CD14-positive monocyte (primary cell): ENCODE measurements at regions not wholly inside any gene's neighbourhood (a gene's known extent, or its start where the extent isn't known, plus 50 kb on each side); places are given as distances from the start of the nearest gene placed in this dataset.

Experiments used
- DNase-seq, 3 donors: peaks; one replicate each; pipeline ENCODE4 v3.0.0-alpha.2; 2011 to 2022
- H2AFZ ChIP-seq: 2 replicates; pipeline ENCODE4 v1.6.0; 2012; ENCODE audit warnings: mild to moderate bottlenecking, low read depth, low read length, inconsistent platforms; ENCODE audit not compliant: insufficient read depth, poor library complexity, severe bottlenecking
- H3K27ac ChIP-seq, 2 donors: 1 replicate in 1 of 2; 2 replicates in 1 of 2; pipeline ENCODE4 v1.5.1; 2012 to 2013; ENCODE audit warnings: low read length in 2 of 2, control low read depth in 1 of 2, inconsistent platforms in 1 of 2, low read depth in 1 of 2, mild to moderate bottlenecking in 1 of 2
- H3K27me3 ChIP-seq, 2 donors: one replicate each; pipeline versions ENCODE4 v1.6.0 to v1.6.1; 2011 to 2013; ENCODE audit warnings: low read length in 2 of 2; ENCODE audit not compliant: control insufficient read depth in 2 of 2, insufficient read depth in 2 of 2
- H3K36me3 ChIP-seq, 2 donors: replicated peaks in 1 of 2; 1 replicate in 1 of 2; 2 replicates in 1 of 2; pipeline versions ENCODE4 v1.5.1 to v1.6.1; 2012 to 2013; ENCODE audit warnings: low read length in 2 of 2, control low read depth in 1 of 2, inconsistent platforms in 1 of 2, mild to moderate bottlenecking in 1 of 2; ENCODE audit not compliant: insufficient read depth in 2 of 2, control insufficient read depth in 1 of 2
- H3K4me1 ChIP-seq, 2 donors: 1 replicate in 1 of 2; 2 replicates in 1 of 2; pipeline versions ENCODE4 v1.5.1 to v1.6.1; 2012 to 2013; ENCODE audit warnings: low read length in 2 of 2, control low read depth in 1 of 2, inconsistent platforms in 1 of 2, mild to moderate bottlenecking in 1 of 2, moderate library complexity in 1 of 2; ENCODE audit not compliant: insufficient read depth in 2 of 2, control insufficient read depth in 1 of 2
- H3K4me2 ChIP-seq: replicated peaks from 2 replicates; pipeline ENCODE3; 2012; ENCODE audit warnings: low read length, moderate library complexity, mild to moderate bottlenecking; ENCODE audit not compliant: poor library complexity, severe bottlenecking; ENCODE audit errors: extremely low read depth
- H3K4me3 ChIP-seq, 3 experiments: fragments of 200-600 bp in 1 of 3; sonication (generic) in 1 of 3; replicated peaks in 1 of 3; 1 replicate in 2 of 3; 2 replicates in 1 of 3; pipeline ENCODE4 v1.5.1; 2011 to 2013; ENCODE audit warnings: low read length in 3 of 3, mild to moderate bottlenecking in 3 of 3, control low read depth in 2 of 3, low read depth in 2 of 3, inconsistent platforms in 1 of 3, moderate library complexity in 1 of 3
- H3K79me2 ChIP-seq: 2 replicates; pipeline ENCODE4 v1.6.0; 2012; ENCODE audit warnings: mild to moderate bottlenecking, control low read depth, inconsistent platforms, low read length, moderate library complexity; ENCODE audit not compliant: insufficient read depth
- H3K9ac ChIP-seq: 2 replicates; pipeline ENCODE4 v1.6.0; 2017; ENCODE audit warnings: low read length, mild to moderate bottlenecking; ENCODE audit not compliant: insufficient read depth, poor library complexity, severe bottlenecking
- H3K9me3 ChIP-seq, 2 donors: replicated peaks in 1 of 2; 1 replicate in 1 of 2; 2 replicates in 1 of 2; pipeline versions ENCODE4 v1.5.1 to v1.6.1; 2012 to 2013; ENCODE audit warnings: low read length in 2 of 2, control low read depth in 1 of 2; ENCODE audit not compliant: control insufficient read depth in 1 of 2, insufficient read depth in 1 of 2
- H4K20me1 ChIP-seq: 2 replicates; pipeline ENCODE4 v1.6.0; 2012; ENCODE audit warnings: mild to moderate bottlenecking, low read length, control low read depth, moderate library complexity; ENCODE audit not compliant: insufficient read depth
- H3K27ac Mint-ChIP-seq, 7 donors: one replicate each; pipeline ENCODE4 v1.8.0; 2020; ENCODE audit warnings: mild to moderate bottlenecking in 7 of 7, mixed read lengths in 7 of 7, moderate library complexity in 6 of 7, inconsistent platforms in 2 of 7
- H3K27me3 Mint-ChIP-seq, 3 donors: one replicate each; pipeline ENCODE4 v1.8.0; 2021 to 2022; ENCODE audit warnings: low read depth in 3 of 3, mild to moderate bottlenecking in 3 of 3, mixed read lengths in 3 of 3, moderate library complexity in 3 of 3, inconsistent platforms in 1 of 3
- H3K36me3 Mint-ChIP-seq, 2 donors: one replicate each; pipeline ENCODE4 v1.8.0; 2020; ENCODE audit warnings: mixed read lengths in 2 of 2, inconsistent platforms in 1 of 2, mild to moderate bottlenecking in 1 of 2
- H3K4me1 Mint-ChIP-seq: one replicate; pipeline ENCODE4 v1.8.0; 2020; ENCODE audit warnings: mild to moderate bottlenecking, mixed read lengths
- H3K4me3 Mint-ChIP-seq, 2 donors: one replicate each; pipeline ENCODE4 v1.8.0; 2020; ENCODE audit warnings: mild to moderate bottlenecking in 2 of 2, mixed read lengths in 2 of 2, moderate library complexity in 1 of 2
- H3K9me3 Mint-ChIP-seq, 7 donors: one replicate each; pipeline ENCODE4 v1.8.0; 2020 to 2022; ENCODE audit warnings: mixed read lengths in 7 of 7, mild to moderate bottlenecking in 6 of 7, moderate library complexity in 6 of 7, inconsistent platforms in 2 of 7
- WGBS: methylation state at CpG from one replicate; pipeline ENCODE4 v1.1.5; 2013; ENCODE audit warnings: missing lambda C conversion rate; ENCODE audit not compliant: insufficient coverage; 5-methylcytosine and 5-hydroxymethylcytosine counted together
- intact Hi-C, 2 donors: fragments of 100-400 bp; cut with micrococcal nuclease; formaldehyde crosslinking; loops; one replicate each; pipeline versions ENCODE4 v1.15.0 to v1.15.1; 2023
- TF ChIP-seq, protein P1 (sequence below): fragments of 200-600 bp; IDR thresholded peaks from one replicate; pipeline ENCODE4 v1.8.0; 2022; ENCODE audit warnings: antibody characterized with exemption, mild to moderate bottlenecking

DNA sequence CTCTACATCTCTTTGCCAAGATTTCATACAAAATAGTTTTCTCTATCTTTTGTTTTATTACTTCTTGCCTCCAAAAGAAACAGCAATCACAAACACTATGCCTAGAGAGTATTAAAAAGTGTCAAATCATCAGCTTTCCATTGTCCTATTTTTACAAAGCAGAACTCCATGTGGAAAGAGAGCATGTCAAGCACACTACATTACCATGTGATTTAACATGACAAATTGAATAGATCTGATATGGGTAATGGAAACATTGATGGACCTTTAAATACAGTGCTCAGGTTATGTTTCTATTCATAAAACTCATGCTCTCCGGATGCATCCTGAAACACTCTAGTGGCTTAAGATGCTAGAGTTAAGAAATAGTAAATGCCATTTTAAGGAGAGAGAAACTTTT is 791.4 kb upstream of the CTNND2 start:
- DNase-seq = no peak
- Histone ChIP-seq H3K4me1 (no peaks in the 10 kb centered on the region), H3K4me2 (no peak overlapping the region), H3K36me3 (no peaks in the 10 kb centered on the region), H3K9ac (no peak overlapping the region), H4K20me1 (no peaks in the 10 kb centered on the region), H2AFZ (no peak overlapping the region), H3K9me3 (no peaks in the 10 kb centered on the region), H3K27me3 (no peaks in the 10 kb centered on the region), H3K79me2 (no peaks in the 10 kb centered on the region), H3K4me3 (no peak overlapping the region), H3K27ac (no peak overlapping the region)
- WGBS = no CpG with 5 or more reads among the region's 1 CpG
- no peak overlapping the region for H3K4me3 Mint-ChIP-seq
- intact Hi-C loops = no loop called here
- no peak overlapping the region for H3K27ac Mint-ChIP-seq
- peaks cover 0 to 4% (median 0%) of the 10 kb centered on the region in 7 donors for H3K9me3 Mint-ChIP-seq
- H3K27me3 Mint-ChIP-seq = no peaks in the 10 kb centered on the region
- no peaks in the 10 kb centered on the region for H3K36me3 Mint-ChIP-seq
- no peaks in the 10 kb centered on the region for H3K4me1 Mint-ChIP-seq
- TF ChIP-seq, protein P1, sequence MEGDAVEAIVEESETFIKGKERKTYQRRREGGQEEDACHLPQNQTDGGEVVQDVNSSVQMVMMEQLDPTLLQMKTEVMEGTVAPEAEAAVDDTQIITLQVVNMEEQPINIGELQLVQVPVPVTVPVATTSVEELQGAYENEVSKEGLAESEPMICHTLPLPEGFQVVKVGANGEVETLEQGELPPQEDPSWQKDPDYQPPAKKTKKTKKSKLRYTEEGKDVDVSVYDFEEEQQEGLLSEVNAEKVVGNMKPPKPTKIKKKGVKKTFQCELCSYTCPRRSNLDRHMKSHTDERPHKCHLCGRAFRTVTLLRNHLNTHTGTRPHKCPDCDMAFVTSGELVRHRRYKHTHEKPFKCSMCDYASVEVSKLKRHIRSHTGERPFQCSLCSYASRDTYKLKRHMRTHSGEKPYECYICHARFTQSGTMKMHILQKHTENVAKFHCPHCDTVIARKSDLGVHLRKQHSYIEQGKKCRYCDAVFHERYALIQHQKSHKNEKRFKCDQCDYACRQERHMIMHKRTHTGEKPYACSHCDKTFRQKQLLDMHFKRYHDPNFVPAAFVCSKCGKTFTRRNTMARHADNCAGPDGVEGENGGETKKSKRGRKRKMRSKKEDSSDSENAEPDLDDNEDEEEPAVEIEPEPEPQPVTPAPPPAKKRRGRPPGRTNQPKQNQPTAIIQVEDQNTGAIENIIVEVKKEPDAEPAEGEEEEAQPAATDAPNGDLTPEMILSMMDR = no peak

DNA sequence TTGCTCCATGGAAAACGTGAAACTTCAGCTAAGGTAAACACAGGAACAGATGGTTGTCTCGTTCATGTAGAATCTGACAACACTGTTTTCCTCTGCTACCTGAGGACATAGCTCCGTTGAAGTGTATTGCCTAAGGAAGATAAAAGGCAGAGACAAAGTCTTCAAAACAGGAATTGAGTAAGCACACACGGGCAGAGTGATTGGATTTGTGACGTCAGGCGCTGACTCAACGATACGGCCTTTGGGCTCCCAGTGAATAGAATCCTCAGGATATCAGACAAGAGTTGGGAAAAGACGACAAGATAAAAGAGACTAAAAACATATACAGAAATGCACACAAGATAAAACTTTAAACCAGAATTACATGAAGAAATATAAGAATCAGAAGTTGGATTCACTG is 787.1 kb upstream of the CTNND2 start:
- Histone ChIP-seq H3K9me3 (no peaks in the 10 kb centered on the region), H3K79me2 (no peaks in the 10 kb centered on the region), H3K27ac (no peak overlapping the region), H3K36me3 (no peaks in the 10 kb centered on the region), H3K9ac (no peak overlapping the region), H3K4me2 (no peak overlapping the region), H3K4me1 (no peaks in the 10 kb centered on the region), H4K20me1 (no peaks in the 10 kb centered on the region), H2AFZ (no peak overlapping the region), H3K4me3 (no peak overlapping the region), H3K27me3 (no peaks in the 10 kb centered on the region)
- intact Hi-C loops = no loop called here
- TF ChIP-seq, protein P1 = no peak
- Mint-ChIP-seq H3K4me1 (no peaks in the 10 kb centered on the region), H3K27ac (no peak overlapping the region), H3K9me3 (peaks cover 0 to 9% (median 2%) of the 10 kb centered on the region in 7 donors), H3K36me3 (no peaks in the 10 kb centered on the region), H3K4me3 (no peak overlapping the region), H3K27me3 (peaks cover 0 to 3% (median 0%) of the 10 kb centered on the region in 3 donors)
- 63% methylated on average over 3 of the region's 9 CpGs for whole genome bisulfite sequencing
- no peak for DNase-seq
